GM18909 (cell line): ENCODE measurements at regions not wholly inside any gene's neighbourhood (a gene's known extent, or its start where the extent isn't known, plus 50 kb on each side); places are given as distances from the start of the nearest gene placed in this dataset.
"Not testable (repeated sequence)": the region's sequence is repeated elsewhere in the genome, so short reads cannot be mapped to it uniquely, and the experiment has no call there.

Source experiments
- ATAC-seq: cut with Tn5 transposase; IDR thresholded peaks from one replicate; pipeline ENCODE4 v1.9.1; 2021; ENCODE audit warnings: mild to moderate bottlenecking; ENCODE audit not compliant: unreplicated experiment, poor library complexity

DNA sequence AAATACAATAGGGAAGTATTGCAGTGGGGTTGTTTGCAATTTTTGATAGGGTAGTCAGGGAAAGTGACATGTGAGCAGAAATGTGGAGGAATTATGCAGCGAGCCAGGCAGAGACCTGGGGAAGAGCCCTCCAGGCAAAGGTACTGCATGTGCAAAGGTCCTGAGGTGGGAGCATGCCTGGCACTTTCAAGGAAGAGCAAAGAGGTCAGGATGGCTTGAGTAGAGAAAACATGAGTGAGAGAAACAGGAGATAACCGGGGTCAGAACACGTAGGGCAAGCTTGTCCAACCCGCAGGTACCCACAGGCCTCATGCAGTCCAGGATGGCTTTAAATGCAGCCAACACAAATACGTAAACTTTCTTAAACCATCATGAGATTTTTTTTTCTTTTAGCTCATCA, 71.0 kb downstream of the COQ2 start:
- no peak for ATAC-seq

DNA sequence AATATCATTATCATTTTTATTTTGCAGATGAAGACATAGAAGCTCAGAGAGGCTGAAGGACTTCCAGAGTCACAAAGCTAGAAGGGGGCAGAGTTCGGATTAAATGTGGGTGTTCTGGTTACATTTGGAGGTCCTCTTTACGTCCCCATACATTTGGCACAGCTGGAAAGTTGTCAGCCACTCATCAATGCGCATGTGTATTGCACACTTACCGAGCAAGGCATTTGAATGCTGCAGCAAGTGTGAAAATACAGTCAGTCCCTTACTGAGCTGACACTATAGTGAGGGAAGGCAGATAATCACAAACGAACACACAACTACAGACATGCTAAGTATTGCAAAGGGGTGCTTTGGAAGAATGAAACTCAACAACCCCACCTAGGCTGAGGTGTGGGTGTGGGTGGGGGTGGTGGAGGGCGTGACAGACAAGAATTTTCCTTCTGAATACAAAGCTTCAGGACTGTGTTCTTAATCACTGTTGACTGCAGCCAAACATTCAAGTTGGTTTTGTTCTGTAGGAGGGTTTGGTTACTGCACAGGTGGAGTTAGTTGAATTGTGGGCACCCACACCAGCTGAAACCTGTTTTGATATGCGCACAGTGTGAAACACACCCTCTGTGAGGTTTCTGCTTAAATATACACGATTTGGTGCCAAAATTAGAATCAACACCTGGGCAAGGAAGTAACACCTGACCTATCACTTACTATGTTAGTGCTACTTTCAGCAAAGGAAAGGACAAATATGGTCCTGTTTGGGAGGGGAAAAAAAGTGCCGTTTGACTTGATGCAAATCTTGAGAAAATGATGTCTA, 72.4 kb downstream of the COQ2 start:
- peak; percentile 89 for ATAC-seq

DNA sequence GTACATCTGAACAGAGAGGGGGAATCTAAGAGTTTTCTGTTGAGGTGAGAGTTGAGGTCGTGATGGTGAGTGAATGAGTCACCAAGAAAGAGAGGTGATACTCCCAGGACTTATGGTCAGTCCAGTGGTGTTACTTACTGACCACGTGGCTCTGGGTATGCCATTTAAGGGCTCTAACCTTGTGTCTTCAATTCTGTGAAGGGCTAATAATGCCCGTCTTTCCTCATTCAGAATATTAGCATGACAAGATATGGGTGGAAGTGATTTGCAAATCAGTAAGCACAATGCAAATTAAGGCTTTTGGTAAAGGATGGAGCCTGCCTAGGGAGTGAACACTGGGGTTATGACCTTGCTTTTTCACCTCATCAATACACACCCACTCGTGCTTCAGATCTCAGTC, 75.2 kb downstream of the COQ2 start:
- ATAC-seq, result no peak

DNA sequence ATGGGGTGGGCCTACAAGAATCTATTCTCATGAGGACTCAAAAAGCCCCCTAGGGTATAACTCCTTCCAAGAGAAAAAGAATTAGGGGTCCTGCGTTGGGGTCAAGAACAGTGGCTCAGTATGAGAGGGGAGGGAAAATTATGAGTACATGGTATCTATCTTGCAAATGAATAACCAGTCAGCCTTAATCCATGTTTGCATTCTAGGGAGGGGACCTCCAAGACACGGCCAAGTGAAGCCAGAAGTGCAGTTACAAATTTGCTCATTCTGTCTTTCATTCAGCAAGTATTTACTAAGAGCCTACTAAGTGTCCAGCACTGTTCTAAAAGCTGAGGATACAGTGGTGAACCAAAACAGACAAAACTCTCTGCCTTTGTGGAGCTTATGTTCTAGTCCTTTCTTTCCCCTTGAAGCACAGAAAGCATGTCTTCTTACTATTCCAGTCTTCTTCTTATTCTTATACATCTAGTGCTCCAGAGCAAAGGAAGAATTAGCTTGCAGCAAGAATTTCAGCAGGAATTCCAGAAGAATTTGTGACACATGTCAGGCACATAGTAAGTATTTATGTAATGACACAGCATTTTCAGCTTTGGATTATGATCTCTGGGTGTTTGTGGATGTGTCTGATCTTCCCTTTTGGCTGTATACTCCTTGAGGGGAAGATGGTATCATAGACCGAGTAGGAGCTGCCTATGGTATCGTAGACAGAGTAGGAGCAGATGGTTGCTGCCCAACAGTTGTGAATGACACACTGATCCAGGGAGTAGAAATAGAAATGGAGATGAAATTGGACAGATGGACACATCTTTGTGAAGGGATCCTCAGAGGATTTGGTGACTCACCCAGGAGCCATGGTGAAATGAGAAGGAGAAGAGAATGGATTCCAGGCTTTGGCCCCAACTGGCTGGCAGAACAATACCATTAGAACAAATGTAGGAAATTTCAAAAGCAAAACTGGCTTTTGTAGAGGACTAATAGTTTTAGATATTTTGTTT, 75.9 kb downstream of the COQ2 start:
- ATAC-seq, result no peak

DNA sequence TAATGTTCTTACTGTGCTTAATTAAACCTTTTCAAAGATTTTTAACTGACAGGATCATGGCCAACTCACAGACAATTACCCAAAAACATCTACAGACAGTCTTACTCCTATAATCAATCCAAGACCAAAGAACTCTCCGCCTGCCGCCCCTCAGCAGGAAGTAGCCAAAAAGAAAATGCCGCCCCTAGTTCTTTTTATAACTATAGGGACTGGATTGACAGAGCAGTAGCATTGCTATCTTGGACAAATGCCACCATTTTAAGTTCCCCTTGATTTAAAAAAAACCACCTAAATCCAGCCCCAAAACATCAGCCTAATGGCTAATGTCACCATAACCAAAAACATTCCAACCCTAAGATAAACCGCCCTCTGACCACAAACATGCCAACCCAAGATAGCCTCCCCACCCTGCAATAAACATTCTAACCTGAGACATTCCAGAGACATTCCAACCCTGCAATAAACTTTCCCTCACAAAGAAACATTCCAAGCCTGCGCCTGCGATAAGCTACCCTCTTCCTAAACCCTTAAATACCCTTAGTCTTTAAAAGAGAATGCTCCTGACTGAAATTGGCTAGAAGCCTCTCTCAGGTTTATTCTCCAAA, 77.0 kb downstream of the COQ2 start:
- no peak for ATAC-seq

DNA sequence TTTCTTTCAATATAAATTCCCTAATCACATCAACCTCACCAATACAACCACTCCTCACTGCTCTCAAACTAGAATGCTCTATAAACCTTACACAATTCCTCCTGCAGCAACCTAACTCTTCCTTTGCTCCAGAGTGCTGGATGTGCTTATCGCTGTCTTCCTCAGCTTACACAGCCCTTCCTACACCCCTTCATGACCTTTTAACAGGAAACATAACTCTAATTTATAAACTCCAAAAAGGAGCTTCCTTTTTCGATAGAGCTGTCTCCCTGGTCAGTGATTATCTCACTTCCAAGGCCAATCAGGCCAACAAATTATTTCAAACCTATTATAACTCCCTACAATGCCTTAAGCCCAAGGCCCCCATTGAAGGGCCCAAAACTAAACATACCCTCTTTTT, 78.8 kb downstream of the COQ2 start:
- ATAC-seq, result no peak

DNA sequence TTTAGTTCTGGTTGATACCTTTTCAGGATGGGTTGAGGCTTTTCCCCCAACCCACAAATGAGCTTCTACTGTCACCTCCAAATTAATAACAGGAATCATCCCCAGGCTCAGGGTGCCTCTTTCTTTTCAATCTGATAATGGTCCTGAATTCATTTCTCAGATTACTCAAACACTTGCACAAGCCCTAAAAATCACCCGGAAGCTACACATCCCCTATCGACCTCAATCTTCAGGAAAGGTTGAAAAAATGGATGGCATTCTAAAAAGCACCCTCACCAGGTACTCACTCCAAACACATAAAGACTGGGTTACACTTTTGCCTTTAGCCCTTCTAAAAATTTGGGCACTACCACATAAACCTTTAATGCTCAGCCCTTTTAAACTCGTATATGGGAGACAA, 79.9 kb downstream of the COQ2 start:
- ATAC-seq, result no peak

DNA sequence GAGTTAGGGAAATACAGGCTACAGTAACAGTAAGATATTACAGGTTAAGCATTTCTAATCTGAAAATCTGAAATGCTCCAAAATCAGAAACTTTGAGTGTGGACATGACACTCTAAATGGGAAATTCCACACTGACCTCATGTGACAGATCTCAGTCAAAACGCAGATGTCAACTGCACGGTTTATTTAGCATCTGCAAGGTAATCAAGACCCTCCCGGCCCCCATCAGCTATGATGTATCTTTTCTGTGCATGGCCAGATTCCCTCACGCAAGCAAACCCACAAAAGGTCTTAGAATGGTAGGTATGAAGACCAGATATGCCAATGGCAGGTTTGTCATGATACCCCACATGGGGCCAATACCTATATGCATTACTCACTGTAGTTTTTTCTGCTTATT, 82.8 kb downstream of the COQ2 start:
- ATAC-seq, result no peak

DNA sequence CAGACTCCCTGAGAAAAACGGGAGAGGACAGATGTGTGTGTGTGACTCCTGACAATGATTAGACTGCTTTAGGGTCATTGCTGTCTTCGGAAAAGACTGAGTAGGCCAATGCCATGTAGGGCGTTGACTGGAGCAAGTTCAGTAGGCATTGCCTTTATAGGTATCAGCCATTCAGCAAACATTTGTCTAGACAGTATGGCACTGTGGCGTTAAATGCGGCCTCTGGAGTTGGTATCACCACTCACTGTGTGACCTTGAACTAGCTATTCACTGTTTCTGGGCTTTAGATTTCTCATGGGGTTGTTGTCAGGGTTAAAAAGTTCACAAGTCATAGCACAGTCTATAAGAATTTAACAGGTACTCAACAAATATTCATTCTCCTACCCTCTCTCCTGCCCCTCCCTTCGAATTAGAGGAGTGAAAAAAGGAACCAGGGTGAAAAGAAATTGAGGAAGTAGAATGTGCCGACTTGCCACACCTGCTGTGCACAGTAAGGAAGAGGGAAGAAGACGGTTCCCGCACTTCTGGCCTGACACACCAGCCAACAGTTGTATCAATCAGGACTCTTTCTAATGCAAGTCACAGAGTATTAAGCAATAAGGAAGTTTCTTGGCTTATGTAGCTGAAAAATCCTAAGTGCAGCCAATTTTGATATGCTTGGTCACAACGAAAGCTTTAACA, 83.2 kb upstream of the PLAC8 start:
- peak; percentile 45 for ATAC-seq

DNA sequence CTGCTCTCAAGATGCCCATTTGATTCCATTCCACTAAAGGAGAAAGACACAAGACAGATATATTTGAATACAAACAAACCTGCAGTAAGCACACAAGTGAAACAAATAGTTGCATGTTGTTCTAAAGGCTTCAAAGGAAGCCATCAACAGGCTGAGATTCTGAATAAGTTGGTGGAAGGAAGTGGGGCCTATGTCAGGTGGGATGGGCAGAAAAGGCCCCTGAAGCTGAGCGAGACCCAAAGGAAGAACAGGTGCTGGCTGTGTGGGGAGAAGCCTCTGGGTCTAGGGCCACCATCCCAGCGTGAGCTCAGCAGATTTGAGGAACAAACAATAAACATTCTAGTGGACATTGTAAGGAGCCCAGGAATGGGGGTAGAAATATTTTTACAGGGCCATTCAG, 82.4 kb upstream of the PLAC8 start:
- ATAC-seq, result no peak

DNA sequence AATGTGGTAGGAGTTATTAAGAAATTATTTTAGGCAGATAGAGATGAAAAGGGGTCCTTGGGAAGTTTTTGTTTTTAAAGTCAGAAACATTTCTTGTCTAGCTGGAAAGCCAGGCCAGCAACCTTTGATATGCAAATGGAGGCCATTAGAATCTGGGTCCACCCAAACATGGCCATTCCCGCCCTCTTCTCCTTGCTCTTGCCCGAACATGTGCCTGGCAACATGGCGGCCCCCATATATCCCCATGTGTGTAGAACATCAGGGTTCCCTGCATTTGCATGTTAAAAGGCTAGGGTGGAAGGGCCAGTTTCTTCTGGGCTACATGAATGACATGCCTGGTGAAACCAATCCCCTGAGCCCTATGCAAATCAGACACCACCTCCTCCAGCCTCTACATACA, 80.7 kb upstream of the PLAC8 start:
- ATAC-seq, result no peak

DNA sequence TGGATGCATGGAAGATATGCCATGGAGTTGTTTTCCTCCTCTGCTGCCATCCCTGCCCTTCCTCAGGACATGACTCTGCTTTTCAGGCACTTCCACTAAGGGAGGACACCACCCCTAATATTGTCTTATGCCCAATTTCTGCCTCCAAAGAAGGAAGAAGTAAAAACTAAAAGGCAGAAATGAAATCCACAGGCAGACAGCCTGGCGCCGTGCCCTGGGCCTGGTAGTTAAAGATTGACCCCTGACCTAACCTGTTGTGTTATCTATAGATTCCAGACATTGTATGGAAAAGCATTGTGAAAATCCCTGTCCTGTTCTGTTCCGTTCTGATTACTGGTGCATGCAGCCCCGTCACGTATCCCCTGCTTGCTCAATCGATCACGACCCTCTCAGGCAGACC, 80.1 kb upstream of the PLAC8 start:
- ATAC-seq, result not testable (repeated sequence)

DNA sequence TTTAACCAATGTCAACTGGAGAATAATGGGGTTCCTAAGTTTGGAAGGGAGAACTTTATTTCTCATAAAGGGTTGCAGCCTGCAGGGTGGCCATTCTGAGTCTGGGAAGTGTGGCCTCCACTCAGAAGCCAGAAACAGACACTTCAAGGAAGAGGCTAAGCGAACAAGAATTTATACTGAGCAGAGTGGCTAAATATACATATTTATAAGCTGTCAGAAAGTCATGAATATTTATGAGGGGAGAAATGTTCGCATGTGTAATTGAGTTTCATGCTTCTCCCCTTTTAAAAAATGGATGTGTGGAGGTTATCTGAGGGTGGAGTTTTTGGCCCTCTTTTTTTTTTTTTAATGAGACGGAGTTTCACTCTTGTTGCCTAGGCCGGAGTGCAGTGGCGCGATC, 78.1 kb upstream of the PLAC8 start:
- ATAC-seq, result no peak

DNA sequence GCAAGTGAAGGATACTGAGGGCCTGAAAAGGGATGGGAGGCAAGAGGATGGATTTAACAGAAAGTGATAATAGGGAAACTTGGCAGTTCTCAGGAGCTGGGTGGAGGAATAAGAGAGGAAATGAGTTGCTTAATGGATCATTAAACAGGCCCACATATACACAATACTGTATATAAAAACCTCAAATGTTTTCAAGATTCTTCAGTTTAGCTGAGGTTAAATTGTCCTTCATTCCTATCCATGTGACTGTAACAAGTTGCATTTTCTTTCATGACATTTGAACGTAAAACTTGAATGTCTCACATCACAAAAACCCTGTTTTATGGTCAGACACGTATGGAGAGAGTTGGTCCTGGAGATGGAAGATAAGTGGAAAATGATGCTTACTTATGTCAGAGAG, 76.5 kb upstream of the PLAC8 start:
- no peak for ATAC-seq

DNA sequence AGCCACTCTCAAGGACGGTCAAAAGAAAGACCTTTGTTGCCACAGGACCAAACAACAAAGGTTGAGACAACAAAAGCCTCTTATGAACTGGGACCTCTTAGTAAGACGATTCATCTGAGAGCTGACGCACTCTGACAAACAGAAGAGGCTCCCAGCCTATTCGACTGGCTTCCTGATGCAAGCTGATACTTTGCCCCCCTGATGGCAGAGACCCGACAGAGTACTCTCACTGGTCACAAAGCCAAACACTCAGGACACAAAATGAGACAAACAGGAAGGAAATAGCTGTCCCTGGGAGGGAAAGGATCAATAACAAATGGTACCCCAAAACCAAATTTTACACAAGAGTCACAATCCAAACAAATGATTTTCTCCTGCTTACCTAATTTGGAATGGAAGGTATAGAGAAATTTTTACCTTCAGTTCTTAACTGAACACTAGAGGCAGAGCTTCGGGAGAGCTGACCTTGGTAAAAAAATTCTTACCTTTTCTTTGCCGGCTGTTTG, 75.2 kb upstream of the PLAC8 start:
- no peak for ATAC-seq

DNA sequence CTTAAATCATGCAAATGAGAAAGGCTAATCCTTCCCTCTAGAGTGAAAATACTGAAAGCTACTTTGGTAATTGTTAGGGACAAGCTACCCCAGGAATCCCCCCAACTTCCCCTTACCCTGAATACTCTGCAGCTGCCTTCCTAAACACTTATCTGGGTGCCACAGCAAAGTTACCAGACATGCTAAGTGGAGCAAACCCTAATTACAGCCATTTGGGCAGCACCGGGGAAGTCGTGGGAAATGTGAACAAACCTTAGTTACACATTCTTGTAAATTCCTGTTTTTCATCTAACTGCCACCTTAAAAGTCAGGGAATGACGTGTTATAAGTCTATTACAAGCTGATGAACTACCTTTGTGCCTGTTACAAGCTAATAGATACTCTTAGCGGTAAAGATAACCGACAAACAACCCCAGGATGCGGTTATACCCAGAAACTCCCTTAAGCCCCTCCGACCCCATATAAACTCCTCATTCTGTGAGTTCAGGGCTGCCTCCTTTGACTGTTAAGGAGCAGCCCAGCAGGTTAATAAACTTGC, 66.0 kb upstream of the PLAC8 start:
- ATAC-seq, result peak; percentile 59

DNA sequence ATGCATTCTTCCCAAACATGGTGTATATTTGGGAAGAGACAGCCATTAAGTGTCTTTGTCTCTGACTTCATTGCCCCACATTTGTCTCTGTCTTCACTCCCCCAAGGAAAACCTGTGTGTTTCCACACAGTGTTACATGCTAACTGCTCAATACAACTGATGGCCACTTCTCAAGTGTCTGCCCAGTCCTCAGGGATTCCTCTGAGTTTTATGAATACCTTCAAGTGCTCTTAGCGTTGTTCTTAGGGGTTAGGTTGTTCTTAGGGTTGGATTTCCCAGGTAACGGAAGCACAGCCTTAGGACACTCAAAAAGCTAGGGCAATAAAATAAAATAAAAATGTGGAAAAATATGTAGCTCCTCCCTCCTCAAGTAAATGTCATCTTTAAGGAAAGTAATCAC, 64.7 kb upstream of the PLAC8 start:
- no peak for ATAC-seq

DNA sequence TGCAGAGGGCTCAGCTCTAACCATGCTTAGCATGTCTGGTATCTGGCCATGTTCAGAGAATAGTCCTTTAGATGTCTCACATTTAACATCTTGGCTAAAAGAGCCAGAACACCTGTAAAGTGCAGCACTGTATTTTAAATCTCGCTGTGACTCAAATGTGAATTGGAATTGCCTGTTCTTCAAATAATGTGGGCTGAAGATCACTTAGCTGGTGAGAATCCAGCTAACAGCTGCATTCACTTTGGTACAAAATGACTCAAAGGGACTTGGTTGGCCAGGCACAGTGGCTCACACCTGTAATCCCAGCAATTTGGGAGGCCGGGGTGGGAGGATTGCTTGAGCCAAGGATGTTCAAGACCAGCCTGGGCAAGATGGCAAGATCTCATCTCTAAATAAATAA, 63.5 kb upstream of the PLAC8 start:
- no peak for ATAC-seq

DNA sequence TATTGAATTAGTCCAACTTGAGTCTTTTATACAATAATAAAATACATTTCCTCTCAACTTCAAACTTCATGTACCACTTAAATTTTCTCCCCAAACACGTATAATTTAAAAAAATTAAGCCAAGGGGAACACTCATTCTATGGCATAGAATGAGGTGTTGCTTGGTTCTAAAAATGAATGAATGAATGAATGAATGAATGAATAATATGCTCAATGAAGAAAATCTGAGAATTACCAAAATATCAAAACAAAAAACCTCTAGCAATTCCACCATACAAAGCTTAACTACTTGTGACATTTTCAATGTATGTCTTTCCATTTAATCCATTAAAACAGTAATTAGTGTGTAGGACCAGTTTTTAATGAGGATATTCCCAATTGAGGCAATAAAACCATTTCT, 62.7 kb upstream of the PLAC8 start:
- no peak for ATAC-seq

DNA sequence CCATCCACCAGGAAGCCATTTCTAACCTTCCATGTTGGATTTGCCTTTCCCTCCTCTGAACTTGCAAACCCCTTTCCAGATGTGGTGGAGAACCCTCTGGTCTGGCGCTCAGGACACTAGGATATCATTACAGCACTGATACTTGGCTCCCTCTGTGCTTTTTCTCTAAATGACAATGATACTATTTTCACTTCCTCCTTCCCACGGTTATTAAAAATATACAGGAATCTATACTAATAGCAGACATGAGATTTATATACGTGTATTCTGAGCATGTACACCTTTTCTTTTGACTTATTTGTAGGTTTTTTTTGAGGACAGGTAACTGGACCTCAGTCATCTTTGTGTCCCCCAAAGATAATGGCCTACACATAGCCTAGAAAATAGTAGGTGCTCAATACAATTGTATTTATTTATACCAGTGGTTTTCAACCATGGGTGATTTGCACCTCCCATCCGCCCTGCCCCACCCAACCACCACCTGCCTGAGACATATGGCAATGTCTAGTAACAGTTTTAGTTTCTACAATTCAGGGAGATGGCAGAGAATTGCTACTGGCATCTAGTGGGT, 60.4 kb upstream of the PLAC8 start:
- peak; percentile 64 for ATAC-seq
